ENCODE measurements at regions not wholly inside any gene's neighbourhood (a gene's known extent, or its start where the extent isn't known, plus 50 kb on each side); places are given as distances from the start of the nearest gene placed in this dataset.

DNA sequence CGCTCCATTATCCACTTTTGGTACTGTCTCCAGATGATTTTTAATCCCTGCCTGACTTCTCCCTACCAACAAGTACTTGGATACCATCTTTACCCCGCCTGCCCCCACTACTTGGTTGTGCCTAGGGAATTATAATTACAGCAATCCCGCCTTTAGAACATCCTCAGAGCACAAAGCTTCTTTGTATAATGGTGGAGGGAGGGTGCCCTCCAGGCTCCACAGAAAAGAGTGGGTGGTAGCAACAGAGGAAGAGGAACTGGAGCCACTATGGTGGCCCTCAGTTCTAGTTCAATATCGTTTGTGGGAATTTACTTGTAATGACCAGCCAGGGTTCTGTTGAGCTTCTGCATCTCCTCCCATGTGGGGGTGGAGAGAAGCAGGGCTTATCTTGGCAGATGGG lies 79.0 kb upstream of the RNF38 start:
- TF ChIP-seq, protein P1, sequence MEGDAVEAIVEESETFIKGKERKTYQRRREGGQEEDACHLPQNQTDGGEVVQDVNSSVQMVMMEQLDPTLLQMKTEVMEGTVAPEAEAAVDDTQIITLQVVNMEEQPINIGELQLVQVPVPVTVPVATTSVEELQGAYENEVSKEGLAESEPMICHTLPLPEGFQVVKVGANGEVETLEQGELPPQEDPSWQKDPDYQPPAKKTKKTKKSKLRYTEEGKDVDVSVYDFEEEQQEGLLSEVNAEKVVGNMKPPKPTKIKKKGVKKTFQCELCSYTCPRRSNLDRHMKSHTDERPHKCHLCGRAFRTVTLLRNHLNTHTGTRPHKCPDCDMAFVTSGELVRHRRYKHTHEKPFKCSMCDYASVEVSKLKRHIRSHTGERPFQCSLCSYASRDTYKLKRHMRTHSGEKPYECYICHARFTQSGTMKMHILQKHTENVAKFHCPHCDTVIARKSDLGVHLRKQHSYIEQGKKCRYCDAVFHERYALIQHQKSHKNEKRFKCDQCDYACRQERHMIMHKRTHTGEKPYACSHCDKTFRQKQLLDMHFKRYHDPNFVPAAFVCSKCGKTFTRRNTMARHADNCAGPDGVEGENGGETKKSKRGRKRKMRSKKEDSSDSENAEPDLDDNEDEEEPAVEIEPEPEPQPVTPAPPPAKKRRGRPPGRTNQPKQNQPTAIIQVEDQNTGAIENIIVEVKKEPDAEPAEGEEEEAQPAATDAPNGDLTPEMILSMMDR (IDR thresholded peaks at IDR 0.05) = no peak
- no peak for TF ChIP-seq POLR2A (IDR thresholded peaks at IDR 0.05)
